Heart left ventricle (tissue), 13 donors: ENCODE measurements at regions not wholly inside any gene's neighbourhood (a gene's known extent, or its start where the extent isn't known, plus 50 kb on each side); places are given as distances from the start of the nearest gene placed in this dataset.

Experiments
- POLR2A ChIP-seq, 2 donors: fragments of 450-650 bp; IDR thresholded peaks; one replicate each; pipeline ENCODE4 v1.6.1; 2017; ENCODE audit warnings: antibody characterized with exemption in 2 of 2, mild to moderate bottlenecking in 2 of 2, moderate library complexity in 2 of 2
- TF ChIP-seq, protein P1 (sequence below), 12 donors: fragments of 200-600 bp; sonication (generic) in 4 of 12; IDR thresholded peaks; one replicate each; pipeline versions ENCODE4 v1.5.0 to v1.8.0; 2018 to 2022; ENCODE audit warnings: antibody characterized with exemption in 12 of 12, mild to moderate bottlenecking in 5 of 12
- donor health status: ischemic (EF 13 %, LVEDD 7.1; RV severe dilation, severe dysfunction).
- donor health status: DM: no; HTN: yes; CAD: no.
- donor health status: DM: no; HTN: no; CAD: no.
- donor health status: ischemic (EF 25% LVEDD 6.9; RV normal size, moderate dysfunction).
- donor health status: ischemic (EF 25% LVEDD 5.7; RV mildly dilated, moderate dysfunction).
- donor health status: ischemic (EF 35%, LVEDD 5.7; RV mildly dilated, moderate dysfunction).
- donor health status: nonischemic (EF 11% LVEDD 7.7; RV severe dilation, severe dysfunction).
- donor health status: DM: yes; HTN: yes; CAD: no.
- donor health status: PGD.
- donor health status: ischemic (EF 29% LVEDD 5.4; RV normal size, mild dysfunction).
- donor health status: nonischemic (EF 23%, LVEDD 6.1; RV moderate dilation, normal function).

DNA sequence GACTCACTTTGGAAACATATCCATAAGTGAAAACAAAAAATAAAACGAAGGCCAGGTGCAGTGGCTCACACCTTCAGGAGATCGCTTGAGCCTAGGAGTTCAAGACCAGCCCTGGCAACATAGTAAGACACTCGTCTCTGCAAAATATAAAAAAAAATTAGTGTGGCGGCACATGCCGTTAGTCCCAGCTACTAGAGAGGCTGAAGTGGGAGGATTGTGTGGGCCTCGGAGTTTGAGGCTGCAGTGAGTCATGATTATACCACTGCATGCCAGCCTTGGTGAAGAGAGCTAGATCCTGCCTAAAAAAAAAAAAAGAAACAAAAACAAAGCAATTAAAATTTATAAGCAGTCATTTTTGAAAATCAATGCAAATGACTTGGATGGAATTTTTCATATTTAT is 54.7 kb upstream of the NANOGP8 start:
- TF ChIP-seq, protein P1, sequence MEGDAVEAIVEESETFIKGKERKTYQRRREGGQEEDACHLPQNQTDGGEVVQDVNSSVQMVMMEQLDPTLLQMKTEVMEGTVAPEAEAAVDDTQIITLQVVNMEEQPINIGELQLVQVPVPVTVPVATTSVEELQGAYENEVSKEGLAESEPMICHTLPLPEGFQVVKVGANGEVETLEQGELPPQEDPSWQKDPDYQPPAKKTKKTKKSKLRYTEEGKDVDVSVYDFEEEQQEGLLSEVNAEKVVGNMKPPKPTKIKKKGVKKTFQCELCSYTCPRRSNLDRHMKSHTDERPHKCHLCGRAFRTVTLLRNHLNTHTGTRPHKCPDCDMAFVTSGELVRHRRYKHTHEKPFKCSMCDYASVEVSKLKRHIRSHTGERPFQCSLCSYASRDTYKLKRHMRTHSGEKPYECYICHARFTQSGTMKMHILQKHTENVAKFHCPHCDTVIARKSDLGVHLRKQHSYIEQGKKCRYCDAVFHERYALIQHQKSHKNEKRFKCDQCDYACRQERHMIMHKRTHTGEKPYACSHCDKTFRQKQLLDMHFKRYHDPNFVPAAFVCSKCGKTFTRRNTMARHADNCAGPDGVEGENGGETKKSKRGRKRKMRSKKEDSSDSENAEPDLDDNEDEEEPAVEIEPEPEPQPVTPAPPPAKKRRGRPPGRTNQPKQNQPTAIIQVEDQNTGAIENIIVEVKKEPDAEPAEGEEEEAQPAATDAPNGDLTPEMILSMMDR (IDR thresholded peaks at IDR 0.05), result no peak
- TF ChIP-seq POLR2A (IDR thresholded peaks at IDR 0.05), result no peak
